ENCODE measurements at regions not wholly inside any gene's neighbourhood (a gene's known extent, or its start where the extent isn't known, plus 50 kb on each side); places are given as distances from the start of the nearest gene placed in this dataset.

GRCh38 chr17:77343031-77343800, 202.4 kb downstream of the SEC14L1 start:
- DNase-seq (ENCODE audit: extremely low read depth, insufficient read length), result no peak
- Histone ChIP-seq H3K27me3 (replicated peaks; ENCODE audit: control insufficient read depth, insufficient read depth, low read length) (no peaks in the 10 kb centered on the region), H3K36me3 (ENCODE audit: control insufficient read depth, insufficient read depth, low read length) (no peaks in the 10 kb centered on the region; the same call in 1 of the 2 replicates), H3K4me3 (replicated peaks; ENCODE audit: low read depth, low read length) (no peak overlapping the region)
- TF ChIP-seq CTCF (IDR thresholded peaks at IDR 0.05; ENCODE audit: insufficient read depth, low read length, poor library complexity, severe bottlenecking), result no peak

- Histone ChIP-seq H3K36me3 (ENCODE audit: control insufficient read depth, insufficient read depth, low read length) (no peaks in the 10 kb centered on the region; the same call in 1 of the 2 replicates), H3K27me3 (replicated peaks; ENCODE audit: control insufficient read depth, insufficient read depth, low read length) (no peaks in the 10 kb centered on the region), H3K4me3 (replicated peaks; ENCODE audit: low read depth, low read length) (no peak overlapping the region)
- no peak for DNase-seq (ENCODE audit: extremely low read depth, insufficient read length)
- TF ChIP-seq CTCF (IDR thresholded peaks at IDR 0.05; ENCODE audit: insufficient read depth, low read length, poor library complexity, severe bottlenecking), result no peak
These were observed 203.3 kb downstream of the SEC14L1 start for GRCh38 chr17:77344038-77344437.

- H3K27me3 ChIP-seq (replicated peaks; ENCODE audit: control insufficient read depth, insufficient read depth, low read length), result no peaks in the 10 kb centered on the region
- no peak overlapping the region for H3K4me3 ChIP-seq (replicated peaks; ENCODE audit: low read depth, low read length)
- no peak for DNase-seq (ENCODE audit: extremely low read depth, insufficient read length)
- no peak for TF ChIP-seq CTCF (IDR thresholded peaks at IDR 0.05; ENCODE audit: insufficient read depth, low read length, poor library complexity, severe bottlenecking)
- no peaks in the 10 kb centered on the region; the same call in 1 of the 2 replicates for H3K36me3 ChIP-seq (ENCODE audit: control insufficient read depth, insufficient read depth, low read length)
These were observed 204.6 kb downstream of the SEC14L1 start for GRCh38 chr17:77345260-77345910.

- no peak for DNase-seq (ENCODE audit: extremely low read depth, insufficient read length)
- H3K4me3 ChIP-seq (replicated peaks; ENCODE audit: low read depth, low read length), result no peak overlapping the region
- no peak for TF ChIP-seq CTCF (IDR thresholded peaks at IDR 0.05; ENCODE audit: insufficient read depth, low read length, poor library complexity, severe bottlenecking)
- no peaks in the 10 kb centered on the region; the same call in 1 of the 2 replicates for H3K36me3 ChIP-seq (ENCODE audit: control insufficient read depth, insufficient read depth, low read length)
- H3K27me3 ChIP-seq (replicated peaks; ENCODE audit: control insufficient read depth, insufficient read depth, low read length), result no peaks in the 10 kb centered on the region
These were observed 206.0 kb downstream of the SEC14L1 start for GRCh38 chr17:77346765-77347164.

GRCh38 chr17:77347544-77347943, 206.8 kb downstream of the SEC14L1 start:
- Histone ChIP-seq H3K36me3 (ENCODE audit: control insufficient read depth, insufficient read depth, low read length) (no peaks in the 10 kb centered on the region; the same call in 1 of the 2 replicates), H3K4me3 (replicated peaks; ENCODE audit: low read depth, low read length) (no peak overlapping the region), H3K27me3 (replicated peaks; ENCODE audit: control insufficient read depth, insufficient read depth, low read length) (no peaks in the 10 kb centered on the region)
- no peak for DNase-seq (ENCODE audit: extremely low read depth, insufficient read length)
- TF ChIP-seq CTCF (IDR thresholded peaks at IDR 0.05; ENCODE audit: insufficient read depth, low read length, poor library complexity, severe bottlenecking), result no peak

Measured in GM06990 (cell line).